ENCODE measurements at regions not wholly inside any gene's neighbourhood (a gene's known extent, or its start where the extent isn't known, plus 50 kb on each side); places are given as distances from the start of the nearest gene placed in this dataset.

- H3K4me1 Mint-ChIP-seq (ENCODE audit: low read depth), result no peaks in the 10 kb centered on the region
- DNase-seq, result no peak
- no peaks in the 10 kb centered on the region for H3K27me3 Mint-ChIP-seq
- H3K27ac Mint-ChIP-seq, result no peak overlapping the region
- intact Hi-C loops (cut with micrococcal nuclease), result no loop called here
- H3K4me3 Mint-ChIP-seq, result no peak overlapping the region
- peaks cover 14% of the 10 kb centered on the region for H3K9me3 Mint-ChIP-seq
- CTCF ChIA-PET, result no interaction called here
- POLR2A ChIA-PET, result no interaction called here
- no peak for TF ChIP-seq CTCF (IDR thresholded peaks at IDR 0.05)
- ATAC-seq, result no peak
- H3K36me3 Mint-ChIP-seq (ENCODE audit: low read depth), result no peaks in the 10 kb centered on the region
Measured at GRCh38 chr10:130848855-130849254, 462.7 kb downstream of the TCERG1L start.

- no peaks in the 10 kb centered on the region for H3K36me3 Mint-ChIP-seq (ENCODE audit: low read depth)
- ChIA-PET POLR2A (no interaction called here), CTCF (no interaction called here)
- no peak overlapping the region for H3K27ac Mint-ChIP-seq
- H3K4me3 Mint-ChIP-seq, result no peak overlapping the region
- no peak for TF ChIP-seq CTCF (IDR thresholded peaks at IDR 0.05)
- H3K9me3 Mint-ChIP-seq, result peaks cover 25% of the 10 kb centered on the region
- no peaks in the 10 kb centered on the region for H3K4me1 Mint-ChIP-seq (ENCODE audit: low read depth)
- H3K27me3 Mint-ChIP-seq, result no peaks in the 10 kb centered on the region
- DNase-seq (no peak), ATAC-seq (no peak)
- intact Hi-C loops (cut with micrococcal nuclease), result no loop called here
Measured at GRCh38 chr10:130854151-130854550, 457.4 kb downstream of the TCERG1L start.

DNA sequence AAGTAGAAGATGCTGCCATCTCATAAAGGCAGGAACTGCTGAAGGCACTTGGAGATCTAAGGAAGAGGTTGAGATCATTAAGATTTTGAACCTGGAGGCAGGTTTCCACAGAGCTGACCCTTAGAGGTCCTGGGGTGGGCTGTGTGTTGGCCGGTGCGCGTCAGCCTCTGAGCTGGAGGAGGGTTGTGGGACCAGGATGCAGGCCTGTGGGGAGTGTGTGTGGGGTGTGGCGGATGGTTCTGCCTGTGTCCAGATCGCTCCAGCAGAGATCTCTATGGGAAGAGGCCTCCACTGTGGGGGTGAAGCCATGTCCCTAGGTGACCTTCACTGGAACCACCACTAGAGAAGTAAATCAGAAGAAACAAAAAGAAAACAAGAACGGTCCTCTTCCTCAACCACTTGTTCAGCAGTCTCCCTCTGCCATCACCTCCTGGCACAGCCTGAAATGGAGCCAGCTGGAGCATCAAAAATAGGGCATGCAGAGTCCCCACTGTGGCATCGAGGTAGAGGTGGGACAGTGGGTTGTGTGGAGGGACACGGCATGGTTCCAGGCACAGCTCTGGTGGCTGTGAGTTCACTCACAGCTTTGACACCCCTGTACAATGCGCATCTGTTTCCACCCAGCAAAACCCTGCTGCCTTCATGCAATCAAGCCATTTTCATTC is 453.8 kb downstream of the TCERG1L start:
- H3K9me3 Mint-ChIP-seq, result peaks cover 17% of the 10 kb centered on the region
- H3K4me3 Mint-ChIP-seq, result no peak overlapping the region
- ChIA-PET POLR2A (no interaction called here), CTCF (no interaction called here)
- intact Hi-C loops (cut with micrococcal nuclease), result no loop called here
- H3K4me1 Mint-ChIP-seq (ENCODE audit: low read depth), result no peaks in the 10 kb centered on the region
- DNase-seq (no peak), ATAC-seq (no peak)
- no peak for TF ChIP-seq CTCF (IDR thresholded peaks at IDR 0.05)
- H3K27ac Mint-ChIP-seq, result no peak overlapping the region
- no peaks in the 10 kb centered on the region for H3K36me3 Mint-ChIP-seq (ENCODE audit: low read depth)
- H3K27me3 Mint-ChIP-seq, result no peaks in the 10 kb centered on the region

- Mint-ChIP-seq H3K27ac (no peak overlapping the region), H3K36me3 (ENCODE audit: low read depth) (no peaks in the 10 kb centered on the region), H3K4me1 (ENCODE audit: low read depth) (no peaks in the 10 kb centered on the region), H3K9me3 (peaks cover 11% of the 10 kb centered on the region), H3K27me3 (no peaks in the 10 kb centered on the region), H3K4me3 (no peak overlapping the region)
- ChIA-PET POLR2A (no interaction called here), CTCF (no interaction called here)
- TF ChIP-seq CTCF (IDR thresholded peaks at IDR 0.05), result no peak
- ATAC-seq (no peak), DNase-seq (no peak)
- intact Hi-C loops (cut with micrococcal nuclease), result no loop called here
Measured at GRCh38 chr10:130858626-130859025, 452.9 kb downstream of the TCERG1L start.

GRCh38 chr10:130859427-130859826 is 452.1 kb downstream of the TCERG1L start:
- POLR2A ChIA-PET, result no interaction called here
- Mint-ChIP-seq H3K27me3 (no peaks in the 10 kb centered on the region), H3K27ac (no peak overlapping the region), H3K4me3 (no peak overlapping the region), H3K36me3 (ENCODE audit: low read depth) (no peaks in the 10 kb centered on the region), H3K4me1 (ENCODE audit: low read depth) (no peaks in the 10 kb centered on the region), H3K9me3 (peaks cover 7% of the 10 kb centered on the region)
- no peak for TF ChIP-seq CTCF (IDR thresholded peaks at IDR 0.05)
- ATAC-seq (no peak), DNase-seq (no peak)
- intact Hi-C loops (cut with micrococcal nuclease), result no loop called here
- CTCF ChIA-PET, result no interaction called here

All from activated CD8-positive, alpha-beta T cell treated with anti-CD3 and anti-CD28 coated beads for 36 hours (primary cell).